GM13977 (cell line): ENCODE measurements at regions not wholly inside any gene's neighbourhood (a gene's known extent, or its start where the extent isn't known, plus 50 kb on each side); places are given as distances from the start of the nearest gene placed in this dataset.

Experiments used
- DNase-seq: peaks from one replicate; pipeline ENCODE4 v3.0.0; 2012; ENCODE audit warnings: low spot score
- in situ Hi-C: fragments of 300-500 bp; cut with MboI; formaldehyde crosslinking; loops from one replicate; pipeline ENCODE4 v1.12.0; 2022; ENCODE audit warnings: low sequenced_read_pairs, low pct_unique_long_range_greater_than_20kb, mixed read lengths, inconsistent platforms; ENCODE audit not compliant: unreplicated experiment
- TF ChIP-seq, protein P1 (sequence below): IDR thresholded peaks from 2 replicates; pipeline ENCODE4 v1.5.1; 2012; ENCODE audit warnings: mild to moderate bottlenecking, control low read depth; ENCODE audit not compliant: insufficient read depth; ENCODE audit errors: extremely low read depth, missing control alignments

DNA sequence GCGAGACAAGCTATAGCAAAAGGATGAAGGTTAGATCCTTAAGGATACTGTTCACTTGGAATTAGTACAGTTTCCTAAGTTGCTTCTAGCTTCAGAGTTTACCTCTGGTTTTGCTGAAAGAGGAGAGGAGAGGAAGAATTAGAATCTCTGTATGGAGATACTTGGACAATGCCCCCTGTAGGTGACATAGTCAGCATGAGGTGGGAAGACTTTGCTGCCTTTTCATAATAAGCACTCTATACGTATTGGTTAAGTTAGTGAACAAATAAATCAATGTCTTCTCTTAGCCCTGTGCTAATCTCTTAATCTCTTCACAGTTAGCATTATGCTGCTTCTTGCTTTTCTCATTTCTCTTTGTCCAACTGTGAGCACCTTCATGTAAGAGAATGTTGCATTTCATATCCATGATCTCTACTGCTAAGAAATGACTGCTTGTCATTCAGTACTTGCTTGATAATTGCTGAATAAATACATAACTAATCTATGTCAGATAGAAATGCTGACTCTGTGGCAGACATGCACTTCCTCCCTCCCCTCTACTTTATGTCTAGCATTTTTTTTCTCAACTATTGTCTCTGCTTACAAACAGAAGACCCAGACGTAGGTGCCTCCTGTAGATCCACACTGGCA lies 527.2 kb downstream of the GBA3 start:
- no peak for DNase-seq
- in situ Hi-C loops: no loop called here
- TF ChIP-seq, protein P1, sequence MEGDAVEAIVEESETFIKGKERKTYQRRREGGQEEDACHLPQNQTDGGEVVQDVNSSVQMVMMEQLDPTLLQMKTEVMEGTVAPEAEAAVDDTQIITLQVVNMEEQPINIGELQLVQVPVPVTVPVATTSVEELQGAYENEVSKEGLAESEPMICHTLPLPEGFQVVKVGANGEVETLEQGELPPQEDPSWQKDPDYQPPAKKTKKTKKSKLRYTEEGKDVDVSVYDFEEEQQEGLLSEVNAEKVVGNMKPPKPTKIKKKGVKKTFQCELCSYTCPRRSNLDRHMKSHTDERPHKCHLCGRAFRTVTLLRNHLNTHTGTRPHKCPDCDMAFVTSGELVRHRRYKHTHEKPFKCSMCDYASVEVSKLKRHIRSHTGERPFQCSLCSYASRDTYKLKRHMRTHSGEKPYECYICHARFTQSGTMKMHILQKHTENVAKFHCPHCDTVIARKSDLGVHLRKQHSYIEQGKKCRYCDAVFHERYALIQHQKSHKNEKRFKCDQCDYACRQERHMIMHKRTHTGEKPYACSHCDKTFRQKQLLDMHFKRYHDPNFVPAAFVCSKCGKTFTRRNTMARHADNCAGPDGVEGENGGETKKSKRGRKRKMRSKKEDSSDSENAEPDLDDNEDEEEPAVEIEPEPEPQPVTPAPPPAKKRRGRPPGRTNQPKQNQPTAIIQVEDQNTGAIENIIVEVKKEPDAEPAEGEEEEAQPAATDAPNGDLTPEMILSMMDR: no peak

DNA sequence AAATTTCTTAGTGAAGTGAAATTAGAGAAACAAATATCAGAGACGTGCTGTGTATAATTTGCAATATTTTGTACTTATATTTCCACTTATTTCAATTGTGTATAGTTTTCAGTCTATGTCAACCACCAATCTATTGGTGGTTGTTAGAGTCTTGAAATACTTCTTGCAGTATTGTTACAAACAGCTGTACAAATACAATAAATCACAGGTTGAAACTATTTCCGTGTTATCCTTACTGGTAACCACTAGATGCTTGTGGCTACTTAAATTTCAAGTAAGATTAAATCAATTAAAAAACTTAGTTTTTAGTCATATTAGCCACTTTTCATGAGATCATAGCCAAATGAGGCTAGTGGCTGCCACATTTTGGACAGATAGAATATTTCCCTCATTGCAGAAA lies 520.5 kb downstream of the GBA3 start:
- TF ChIP-seq, protein P1: no peak
- no peak for DNase-seq
- in situ Hi-C loops: no loop called here

- in situ Hi-C loops: no loop called here
- TF ChIP-seq, protein P1: no peak
- DNase-seq: no peak
These were observed 519.8 kb downstream of the GBA3 start for GRCh38 chr4:23212558-23212957.

DNA sequence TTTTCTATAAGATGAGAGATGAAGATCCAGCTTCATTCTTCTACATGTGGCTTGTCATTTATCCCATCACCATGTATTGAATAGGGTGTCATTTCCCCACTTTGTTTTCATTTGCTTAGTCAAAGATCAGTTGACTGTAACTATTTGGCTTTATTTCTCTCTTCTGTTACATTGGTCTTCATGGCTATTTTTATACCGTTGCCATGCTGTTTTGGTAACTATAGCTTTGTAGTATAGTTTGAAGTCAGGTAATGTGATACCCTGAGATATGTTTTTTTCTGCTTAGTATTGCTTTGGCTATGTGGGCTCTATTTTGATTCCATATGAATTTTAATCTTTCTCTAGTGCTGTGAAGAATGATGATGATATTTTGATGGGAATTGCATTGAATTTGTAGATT lies 514.3 kb downstream of the GBA3 start:
- no peak for DNase-seq
- in situ Hi-C loops: no loop called here

DNA sequence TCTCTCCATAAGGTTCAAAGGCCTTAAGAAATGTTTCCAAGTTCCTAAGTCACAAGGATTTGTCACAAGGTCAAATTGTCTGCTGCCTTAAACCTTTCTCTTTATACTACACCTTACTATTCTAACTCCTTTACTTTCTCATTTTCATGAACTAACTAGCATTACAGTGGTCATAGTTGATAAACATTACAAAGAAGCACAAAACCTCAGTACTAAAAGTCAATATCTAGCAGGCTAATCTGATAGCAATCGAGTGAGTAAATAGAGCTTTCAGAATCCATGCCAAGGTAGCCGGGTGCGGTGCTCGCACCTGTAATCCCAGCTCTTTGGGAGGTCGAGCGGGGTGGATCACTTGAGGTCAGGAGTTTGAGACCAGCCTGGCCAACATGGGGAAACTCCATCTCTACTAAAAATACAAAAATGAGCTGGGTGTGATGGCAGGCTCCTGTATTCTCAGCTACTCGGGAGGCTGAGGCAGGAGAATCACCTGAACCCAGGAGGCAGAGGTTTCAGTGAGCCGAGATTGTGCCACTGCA lies 510.0 kb downstream of the GBA3 start:
- in situ Hi-C loops: no loop called here
- DNase-seq: no peak
- TF ChIP-seq, protein P1: no peak

More for the DNA sequence above, 514.3 kb downstream of the GBA3 start:
- TF ChIP-seq, protein P1: no peak

DNA sequence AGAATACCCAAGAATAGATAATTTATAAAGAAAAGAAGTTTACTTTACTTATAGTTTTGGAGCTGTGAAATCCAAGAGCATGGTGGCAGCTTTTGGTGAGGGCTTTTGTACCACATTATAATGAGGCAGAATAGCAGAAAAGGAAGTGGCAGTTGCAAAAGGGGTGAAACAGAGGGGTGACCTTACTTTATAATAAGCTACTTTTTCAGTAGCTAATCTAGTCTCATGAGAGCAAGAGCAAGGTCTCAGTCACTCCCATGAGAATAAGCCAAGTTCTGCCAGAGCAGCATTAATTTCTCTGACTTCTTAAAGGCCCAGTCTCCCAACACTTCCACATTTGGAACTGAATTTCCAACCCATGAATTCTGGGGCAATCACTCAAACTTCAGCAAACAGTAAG lies 502.0 kb downstream of the GBA3 start:
- DNase-seq: no peak
- in situ Hi-C loops: no loop called here
- TF ChIP-seq, protein P1: no peak

- no peak for DNase-seq
- TF ChIP-seq, protein P1: no peak
- in situ Hi-C loops: no loop called here
These were observed 481.4 kb downstream of the GBA3 start for GRCh38 chr4:23174179-23174578.
